GM19043 (cell line): ENCODE measurements at regions not wholly inside any gene's neighbourhood (a gene's known extent, or its start where the extent isn't known, plus 50 kb on each side); places are given as distances from the start of the nearest gene placed in this dataset.
A peak's percentile ranks its signal among the peaks of the same experiment; 100 is the strongest.

Source experiments
- ATAC-seq: cut with Tn5 transposase; IDR thresholded peaks from one replicate; pipeline ENCODE4 v1.9.1; 2021; ENCODE audit warnings: low read depth; ENCODE audit not compliant: unreplicated experiment

DNA sequence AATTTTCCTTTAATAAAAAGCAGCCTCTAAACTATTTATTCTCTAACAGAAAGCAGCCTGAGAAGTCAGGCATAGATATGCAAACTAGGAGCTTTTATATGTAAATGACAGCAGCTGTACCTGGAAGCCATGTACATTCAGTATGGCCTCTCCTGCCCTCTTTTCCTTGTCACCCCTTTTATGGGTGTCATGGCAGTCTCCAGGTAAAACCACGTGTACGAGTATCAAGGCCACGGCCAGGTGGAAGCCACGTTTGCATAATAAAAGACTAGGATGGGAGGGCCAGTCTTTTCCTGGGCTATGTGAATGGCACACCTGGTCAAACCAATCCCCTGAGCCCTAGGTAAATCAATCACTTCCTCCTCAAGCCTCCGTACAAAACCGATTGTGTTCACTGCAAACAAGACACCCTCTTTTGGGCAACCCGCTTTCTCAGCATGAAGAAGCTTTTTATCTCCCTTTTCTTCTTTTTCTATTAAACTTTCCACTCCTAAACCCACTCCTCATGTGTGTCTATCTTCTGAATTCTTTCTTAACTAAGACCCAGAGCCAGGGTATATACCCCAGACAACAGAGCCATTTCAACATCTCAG lies 419.5 kb upstream of the CTNND2 start:
- no peak for ATAC-seq

DNA sequence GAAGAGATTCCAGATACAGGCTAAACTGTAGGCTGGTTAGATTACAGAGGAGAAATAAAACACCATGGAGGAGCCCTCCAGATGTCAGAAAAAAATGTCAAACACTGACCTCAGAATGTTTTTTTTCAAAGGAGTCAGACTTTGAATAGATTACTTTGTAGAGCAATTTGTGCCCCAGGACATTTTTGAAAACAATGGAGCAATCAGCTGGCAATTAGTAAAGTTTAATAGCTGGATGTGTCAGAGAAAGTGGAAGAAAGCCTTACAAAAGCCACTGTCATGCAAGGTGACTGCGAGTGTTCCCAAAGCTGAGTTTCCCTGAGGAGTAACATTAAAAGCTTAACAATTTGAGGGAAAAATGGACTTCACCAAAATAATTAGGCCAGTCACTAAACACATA lies 417.8 kb upstream of the CTNND2 start:
- ATAC-seq, result no peak

DNA sequence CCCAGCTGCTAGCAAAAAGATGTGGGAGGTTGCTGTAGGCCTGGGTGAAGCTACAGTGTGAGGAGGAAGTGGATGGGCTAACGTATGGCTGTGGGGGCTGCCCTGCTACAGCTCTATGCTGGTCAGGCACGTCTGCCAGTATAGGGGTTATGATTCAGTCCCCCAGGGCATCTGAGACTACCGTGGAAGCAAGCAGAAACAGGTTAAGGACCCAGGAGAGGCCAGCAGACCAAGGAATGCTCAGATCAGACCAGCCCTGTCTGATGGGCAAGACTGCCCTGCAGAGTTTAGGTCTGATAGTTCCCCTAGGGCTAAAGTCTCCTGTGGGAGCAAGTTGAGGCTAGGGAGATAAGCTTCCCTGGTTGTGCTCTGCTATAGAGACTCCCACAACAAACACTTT lies 416.1 kb upstream of the CTNND2 start:
- ATAC-seq, result no peak

DNA sequence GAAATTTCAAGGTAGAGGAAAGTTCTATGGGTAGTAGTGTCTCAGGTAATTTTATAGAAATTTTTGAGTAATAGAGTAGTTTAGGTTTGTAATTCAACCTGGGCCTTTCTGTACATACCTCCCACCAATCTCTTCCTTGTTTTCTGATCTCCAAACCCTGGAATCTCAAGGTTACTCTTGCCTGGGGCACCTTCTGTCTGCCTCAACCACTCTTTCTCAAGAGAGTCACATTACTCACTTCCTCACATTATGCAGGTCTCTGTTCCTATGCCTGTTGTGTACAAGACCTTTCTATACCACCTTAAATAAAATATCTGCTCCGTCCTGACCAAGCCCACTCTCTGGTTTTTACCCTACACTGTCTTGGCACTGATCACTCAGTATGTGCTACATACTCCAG lies 412.6 kb upstream of the CTNND2 start:
- no peak for ATAC-seq

DNA sequence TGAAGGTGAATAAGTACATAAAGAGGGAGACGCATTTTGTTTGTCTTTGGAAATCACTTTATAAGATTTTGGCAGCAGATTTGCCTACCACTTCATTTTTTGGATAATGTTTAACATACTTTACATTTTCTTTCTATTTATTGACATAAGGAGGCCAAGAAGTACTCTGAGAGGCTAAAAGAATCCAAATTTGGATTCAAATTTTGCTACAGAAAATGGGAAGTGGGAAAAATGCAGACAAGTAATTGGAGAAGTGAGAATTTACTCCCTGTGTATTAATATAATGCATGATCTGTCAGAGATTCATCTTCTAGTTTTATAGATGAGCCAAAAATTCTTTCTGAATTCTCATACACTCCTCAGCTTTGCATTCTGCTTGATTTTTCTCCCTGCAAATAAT lies 411.2 kb upstream of the CTNND2 start:
- no peak for ATAC-seq

DNA sequence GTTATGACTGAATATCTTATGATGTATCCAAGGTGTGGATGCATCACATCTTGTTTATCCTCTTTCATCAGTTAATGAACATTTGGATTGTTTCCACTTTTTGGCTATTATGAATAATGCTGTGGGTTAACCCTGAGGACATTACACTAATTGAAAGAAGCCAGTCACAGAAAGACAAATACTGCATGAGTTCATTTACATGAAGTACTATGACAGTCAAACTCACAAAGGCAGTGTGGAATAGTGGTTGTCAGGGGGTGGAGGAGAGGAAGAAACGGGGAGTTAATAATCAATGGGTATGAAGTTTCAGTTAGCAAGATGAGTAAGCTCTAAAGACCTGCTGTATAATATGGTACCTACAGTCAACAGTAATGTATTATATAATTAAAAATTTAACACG lies 409.4 kb upstream of the CTNND2 start:
- ATAC-seq, result peak; percentile 74

DNA sequence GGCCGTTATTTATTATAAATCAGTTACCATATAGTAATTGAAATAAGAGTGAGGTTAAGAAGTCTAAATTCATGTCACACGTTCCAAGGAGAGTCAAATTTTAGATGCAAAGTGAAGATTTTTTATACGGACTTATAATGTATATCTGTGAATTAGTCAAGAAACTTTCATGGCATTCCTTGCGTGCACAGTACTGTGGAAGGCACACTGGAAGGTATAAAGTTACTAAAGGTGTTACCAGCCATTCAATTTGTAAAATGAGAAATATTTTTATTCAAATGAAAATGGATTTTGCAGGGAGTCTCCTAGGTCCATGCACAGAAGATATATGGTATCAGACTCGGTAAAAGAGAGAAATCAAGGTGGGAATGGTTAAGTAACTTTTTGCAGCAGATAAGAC lies 408.1 kb upstream of the CTNND2 start:
- ATAC-seq, result no peak

DNA sequence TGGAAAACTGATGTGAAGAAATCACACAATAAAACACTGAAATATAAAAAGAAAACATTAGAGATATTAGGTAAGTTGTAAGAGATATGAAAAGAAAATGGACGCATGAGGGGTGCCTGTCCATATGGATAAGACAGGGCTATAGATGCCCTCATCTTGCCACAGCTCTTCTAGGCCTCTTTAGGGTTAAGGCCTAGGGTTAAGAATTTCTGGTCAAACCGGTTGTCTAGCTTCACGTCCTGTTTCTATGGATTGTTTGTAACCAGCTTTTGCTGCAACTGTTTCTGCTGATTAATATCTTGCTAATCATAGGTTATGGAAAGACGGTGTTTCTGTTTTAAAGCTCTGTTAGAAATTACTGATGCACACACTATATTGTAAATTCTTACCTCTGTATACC lies 389.9 kb upstream of the CTNND2 start:
- ATAC-seq, result no peak

DNA sequence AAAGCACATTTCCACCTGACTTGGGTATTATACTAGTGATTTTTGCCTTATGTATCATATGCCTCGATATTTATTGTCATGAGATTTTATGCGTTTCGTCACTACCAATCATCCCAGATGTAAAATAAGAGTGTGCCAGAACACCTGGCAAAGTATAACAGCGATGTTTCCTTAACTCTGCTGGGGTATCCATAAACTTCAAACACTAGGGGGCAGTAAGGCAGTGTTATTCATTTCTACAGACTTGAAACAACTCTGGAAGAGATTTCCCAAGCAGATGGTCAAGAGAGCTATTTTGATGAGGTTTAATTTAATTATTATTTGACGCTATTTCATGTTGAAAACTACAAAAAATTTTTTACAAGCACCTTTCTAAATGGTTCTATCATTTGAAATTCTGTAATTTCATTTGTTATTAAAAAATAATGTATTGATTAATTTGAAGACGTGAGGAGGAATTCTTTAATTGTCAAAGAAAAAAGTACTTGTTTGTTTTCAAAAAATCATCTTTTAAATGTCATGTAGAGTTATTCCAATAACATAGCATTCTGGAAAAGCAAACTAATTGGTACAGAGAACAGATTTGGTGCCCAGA lies 388.5 kb upstream of the CTNND2 start:
- ATAC-seq, result no peak

DNA sequence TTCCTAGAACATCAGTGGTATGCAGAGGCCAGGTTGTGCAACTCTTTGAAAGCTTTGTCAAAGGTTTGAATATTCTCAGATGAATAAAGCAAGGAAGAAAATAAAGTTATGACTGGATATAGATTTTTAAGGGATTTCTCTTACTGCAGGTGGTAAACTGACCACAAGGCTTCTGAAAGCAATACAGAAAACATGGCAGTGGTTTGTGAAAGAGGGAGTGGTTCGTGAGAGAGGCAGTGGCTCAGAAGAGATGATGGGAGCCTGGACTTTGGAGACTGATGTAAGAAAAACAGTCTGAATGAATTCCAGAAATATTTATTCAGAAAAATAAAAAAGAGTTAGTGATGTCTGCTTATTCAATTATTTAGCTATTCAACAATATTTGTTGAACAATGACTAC lies 380.4 kb upstream of the CTNND2 start:
- no peak for ATAC-seq

DNA sequence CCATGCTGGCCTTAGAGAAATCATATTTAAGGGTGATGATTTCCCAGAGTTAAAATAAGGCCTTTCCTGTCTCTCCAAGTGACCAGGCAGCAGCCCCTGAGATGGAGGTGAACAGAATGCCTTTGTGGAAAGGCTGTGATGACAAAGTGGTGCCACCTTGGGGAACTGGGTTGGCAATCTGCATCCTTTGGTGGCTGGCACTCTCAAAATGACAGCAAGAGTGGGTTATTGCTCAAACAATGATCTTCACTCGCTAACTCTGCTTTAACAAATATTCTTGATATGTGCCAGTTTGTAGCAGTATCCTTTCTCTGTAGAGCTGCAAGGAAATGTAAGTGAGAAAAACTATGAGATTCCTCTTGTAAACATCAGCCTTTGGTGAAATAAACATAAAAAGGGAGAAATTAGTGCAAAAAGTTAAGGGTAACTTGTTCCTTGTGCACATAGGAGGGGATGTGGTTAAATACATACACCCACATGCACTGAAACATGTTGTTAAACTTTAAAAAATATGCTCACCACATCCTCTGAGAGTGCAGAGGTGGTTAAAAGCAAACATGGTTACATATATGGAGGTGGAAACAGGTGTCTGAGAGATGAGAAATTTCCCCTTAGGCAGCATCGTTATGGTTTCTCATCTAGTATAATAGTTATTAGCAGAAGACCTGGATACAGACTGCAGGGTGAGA lies 373.4 kb upstream of the CTNND2 start:
- peak; percentile 96 for ATAC-seq

DNA sequence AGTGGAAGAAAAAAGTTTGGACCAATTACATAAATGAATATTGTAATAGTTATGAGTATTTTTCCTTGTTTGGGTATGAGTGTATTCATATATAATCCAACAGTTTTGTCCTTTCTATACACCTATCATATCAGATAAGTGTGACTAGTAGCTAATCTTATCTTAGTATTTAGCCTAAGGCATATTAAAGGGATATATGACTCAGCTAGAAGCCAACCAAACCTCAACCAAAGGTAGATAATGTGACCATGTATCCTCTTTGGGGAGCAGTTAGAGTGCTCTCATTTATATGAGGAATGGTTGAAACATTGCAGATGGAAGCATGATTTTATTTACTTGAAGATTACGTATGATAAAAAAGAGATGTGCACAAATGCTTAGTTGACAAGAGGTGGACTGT lies 370.0 kb upstream of the CTNND2 start:
- no peak for ATAC-seq

DNA sequence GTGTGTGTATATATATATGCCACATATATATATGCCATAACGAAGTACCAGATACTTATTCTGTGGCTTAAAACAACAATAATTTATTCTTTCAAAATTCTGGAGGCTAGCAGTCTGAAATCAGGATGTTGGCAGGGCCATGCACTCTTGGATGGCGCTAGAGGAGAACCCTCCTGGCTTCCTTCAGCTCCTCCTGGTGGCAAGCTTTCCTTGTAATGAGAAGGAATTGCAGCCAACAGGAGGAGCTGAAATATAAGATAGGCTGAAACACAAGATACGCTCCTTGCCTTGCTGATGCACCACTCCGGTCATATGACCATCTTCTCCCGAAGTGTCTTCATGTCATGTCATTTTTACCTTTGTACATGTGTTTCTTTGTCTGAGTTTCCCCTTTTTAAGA lies 368.1 kb upstream of the CTNND2 start:
- no peak for ATAC-seq

DNA sequence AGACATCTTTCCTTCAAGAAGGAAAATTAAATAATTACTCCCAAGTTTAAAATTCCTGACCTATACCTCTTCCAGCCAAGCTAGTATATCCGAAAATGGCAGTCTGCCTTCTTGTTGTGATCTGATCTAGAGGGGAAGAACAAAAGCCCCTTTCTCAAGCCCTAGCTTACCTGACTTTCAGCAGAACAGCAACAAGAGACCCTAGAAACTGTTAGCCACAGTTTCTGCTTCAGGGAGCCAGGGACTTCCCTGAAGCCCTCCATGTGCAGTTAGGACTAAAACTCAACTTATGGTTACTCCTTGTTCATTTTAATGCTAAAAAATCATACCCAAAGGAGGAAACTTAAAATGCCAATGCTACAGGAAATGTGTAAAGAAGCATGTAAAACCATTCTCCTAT lies 366.7 kb upstream of the CTNND2 start:
- ATAC-seq, result no peak

DNA sequence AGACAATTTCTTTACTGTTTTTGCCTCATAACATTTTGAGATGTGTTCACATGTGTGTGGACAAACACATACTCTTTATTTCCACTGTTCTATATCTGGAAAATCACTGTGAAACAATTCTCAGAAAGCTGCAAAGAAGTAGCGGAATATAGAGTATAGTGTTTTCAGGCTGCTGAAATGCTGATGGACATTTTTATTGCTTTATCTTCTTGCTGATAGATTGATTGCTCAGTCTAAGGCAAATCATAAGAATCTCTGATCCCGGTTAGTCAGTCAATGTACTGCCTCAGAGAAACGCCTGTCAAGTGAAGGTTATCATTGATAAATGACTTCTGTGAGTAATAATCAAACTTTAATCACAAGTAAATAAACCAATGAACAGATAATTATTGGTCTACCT lies 364.9 kb upstream of the CTNND2 start:
- ATAC-seq, result no peak

DNA sequence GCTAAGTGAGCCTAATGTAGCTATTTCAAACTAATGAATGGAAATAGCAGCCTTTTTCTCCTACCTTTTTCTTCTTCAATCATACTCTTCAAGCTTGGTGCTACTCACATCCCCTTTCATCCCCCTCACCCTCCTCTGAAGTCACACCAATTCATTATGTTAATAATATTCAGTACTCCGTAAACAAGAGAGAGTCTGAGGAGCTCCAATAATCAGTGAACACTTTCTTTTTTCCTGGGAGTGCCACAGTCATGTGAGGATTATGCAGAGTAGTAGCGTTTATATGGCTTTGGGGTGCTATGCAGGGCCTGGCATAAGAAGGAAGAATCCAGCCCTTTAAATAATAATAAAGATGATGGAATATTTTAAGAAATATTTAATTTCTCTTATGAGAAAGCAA lies 354.3 kb upstream of the CTNND2 start:
- no peak for ATAC-seq

DNA sequence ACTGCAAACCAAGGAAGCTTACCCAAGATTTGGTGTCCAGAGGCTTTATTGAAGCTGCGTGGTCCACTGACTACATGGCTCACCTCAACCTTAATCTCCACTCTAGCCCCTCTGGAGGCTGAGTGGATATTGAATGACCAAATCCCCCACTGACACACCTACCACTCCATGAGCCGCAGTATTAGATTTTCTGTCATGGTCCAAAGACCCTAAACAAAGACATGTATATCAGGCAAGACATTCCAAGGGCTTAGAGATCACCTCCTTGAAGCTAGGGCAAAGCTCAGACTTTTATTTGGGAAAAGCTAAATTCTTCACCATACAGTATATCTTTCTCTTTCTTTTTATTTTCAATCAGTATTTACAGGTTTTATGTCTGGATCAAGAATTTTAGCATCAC lies 346.2 kb upstream of the CTNND2 start:
- ATAC-seq, result no peak

DNA sequence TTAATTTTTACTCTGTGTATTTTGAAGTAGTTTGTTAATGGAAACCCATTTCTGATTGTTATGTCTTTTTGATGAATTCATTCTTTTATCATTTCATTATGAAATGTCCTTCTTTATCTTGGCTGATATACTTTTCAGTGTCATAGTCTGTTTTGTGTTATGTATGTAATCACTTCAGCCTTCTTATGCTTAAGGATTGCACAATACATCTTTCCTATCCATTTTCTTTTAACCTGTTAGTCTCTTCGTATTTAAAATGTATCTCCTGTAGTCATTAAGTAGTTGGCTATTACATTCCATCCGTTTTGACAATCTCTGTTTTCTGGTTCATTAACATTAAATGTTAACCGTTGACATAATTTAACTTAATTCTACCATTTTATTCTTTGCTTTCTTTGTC lies 344.6 kb upstream of the CTNND2 start:
- ATAC-seq, result no peak

DNA sequence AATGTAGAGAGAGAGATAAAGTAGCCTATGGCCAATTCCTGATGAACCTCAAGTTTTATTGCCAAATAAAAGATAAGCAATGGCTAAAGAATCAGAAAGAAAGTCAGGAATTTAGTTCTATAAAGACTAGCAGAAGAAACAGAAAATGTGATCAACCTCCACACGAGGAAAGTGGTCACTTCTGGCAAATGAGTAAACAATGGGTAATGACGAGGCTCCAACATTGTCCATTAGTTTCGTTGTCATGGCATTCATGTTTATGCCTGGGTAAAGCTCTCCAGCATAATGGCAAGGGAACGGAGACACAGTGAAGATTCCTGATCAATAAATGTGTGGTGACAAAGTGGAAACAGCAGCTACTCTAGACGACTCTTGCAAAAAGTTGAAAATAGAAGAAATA lies 341.8 kb upstream of the CTNND2 start:
- no peak for ATAC-seq

DNA sequence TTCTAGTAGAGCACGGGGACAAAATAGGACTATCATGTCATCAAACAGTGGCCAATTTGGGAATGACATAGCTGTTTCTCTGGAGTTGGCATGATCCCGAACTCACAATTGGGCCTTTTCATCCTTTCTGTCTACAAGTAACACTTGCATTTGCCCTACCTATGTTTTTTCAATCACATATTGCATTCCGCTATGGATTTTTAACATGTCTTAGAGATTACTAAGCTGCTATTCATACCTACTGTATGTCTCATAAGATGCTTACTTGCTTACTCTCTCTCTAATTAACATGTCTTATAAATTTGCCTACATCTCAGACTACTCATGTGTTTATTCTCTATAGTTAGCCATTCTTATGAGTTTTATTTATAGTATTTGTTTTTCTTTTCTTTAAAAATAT lies 341.2 kb upstream of the CTNND2 start:
- no peak for ATAC-seq

DNA sequence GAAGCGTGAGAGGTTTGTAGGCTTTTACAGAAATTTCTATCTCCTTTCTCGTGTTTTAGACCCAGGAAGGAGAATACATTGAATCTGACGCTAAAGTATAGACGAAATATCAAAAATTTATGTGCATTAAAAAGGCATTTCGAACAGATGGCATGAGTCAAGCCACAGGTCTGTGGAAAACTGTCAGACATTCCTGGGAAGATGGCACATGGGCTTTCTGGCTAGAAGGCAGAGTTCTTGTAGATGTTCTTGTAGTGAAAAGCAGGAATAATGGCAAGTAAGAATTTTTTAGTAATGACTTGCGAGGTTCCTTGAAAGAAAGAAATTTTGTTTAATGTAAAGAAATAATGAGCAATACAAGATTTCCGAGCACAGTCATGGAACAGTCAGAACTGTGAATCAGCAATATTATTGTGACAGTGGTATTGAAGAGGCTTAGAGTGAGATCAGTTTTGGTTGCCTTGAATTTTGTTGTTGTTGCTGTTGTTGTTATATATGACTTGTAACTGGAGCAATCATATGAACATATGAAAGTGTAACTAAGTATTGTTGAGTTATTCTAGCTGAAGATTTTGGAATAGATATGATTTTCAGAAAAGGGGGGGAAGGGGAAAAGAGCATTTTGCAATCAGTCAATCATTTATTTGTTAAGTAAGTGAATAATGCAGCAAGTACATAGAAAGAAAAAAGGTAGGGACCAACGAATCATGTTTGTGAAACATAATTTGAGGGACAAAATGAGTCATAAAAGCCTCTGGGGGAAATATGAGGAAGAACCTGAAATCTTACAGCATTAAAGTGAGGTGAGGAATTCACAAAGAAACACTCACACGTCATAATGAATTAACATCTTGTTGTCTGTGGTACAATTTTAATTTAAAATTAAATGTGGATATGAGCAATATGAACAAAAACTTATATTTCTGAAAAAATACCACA lies 339.0 kb upstream of the CTNND2 start:
- no peak for ATAC-seq
